GM23338 (cell line): ENCODE measurements at regions not wholly inside any gene's neighbourhood (a gene's known extent, or its start where the extent isn't known, plus 50 kb on each side); places are given as distances from the start of the nearest gene placed in this dataset.

Experiments
- ATAC-seq: fragments of 200-7000 bp; cut with Tn5 transposase; 3 replicates; pipeline ENCODE4 v1.9.1; 2020
- DNase-seq: peaks from one replicate; pipeline ENCODE4 v3.0.0-alpha.2; 2015; ENCODE audit warnings: low spot score
- H2AFZ ChIP-seq: fragments of 200-600 bp; sonication (generic); 2 replicates; pipeline ENCODE4 v1.8.0; 2016; ENCODE audit warnings: antibody characterized with exemption, mild to moderate bottlenecking, moderate library complexity
- H3F3A ChIP-seq: fragments of 200-600 bp; sonication (generic); replicated peaks from 2 replicates; pipeline ENCODE4 v1.8.0; 2017; ENCODE audit warnings: antibody characterized with exemption, mixed run types, low read depth
- H3K27ac ChIP-seq: fragments of 200-600 bp; sonication (generic); 2 replicates; pipeline ENCODE4 v1.6.1; 2016; ENCODE audit warnings: low read depth
- H3K27me3 ChIP-seq: fragments of 200-600 bp; sonication (generic); 2 replicates; pipeline ENCODE4 v1.8.0; 2016; ENCODE audit warnings: mild to moderate bottlenecking, mixed run types, moderate library complexity; ENCODE audit not compliant: insufficient read depth
- H3K36me3 ChIP-seq: fragments of 200-600 bp; sonication (generic); 2 replicates; pipeline ENCODE4 v1.8.0; 2016; ENCODE audit warnings: mild to moderate bottlenecking; ENCODE audit not compliant: insufficient read depth
- H3K4me1 ChIP-seq: fragments of 200-600 bp; sonication (generic); 2 replicates; pipeline ENCODE4 v1.8.0; 2016; ENCODE audit warnings: mild to moderate bottlenecking, moderate library complexity; ENCODE audit not compliant: insufficient read depth
- H3K4me2 ChIP-seq: fragments of 200-600 bp; sonication (generic); 2 replicates; pipeline ENCODE4 v1.7.1; 2017; ENCODE audit warnings: mixed run types
- H3K4me3 ChIP-seq: fragments of 200-600 bp; sonication (generic); 2 replicates; pipeline ENCODE4 v1.6.1; 2016; ENCODE audit warnings: mixed run types
- H3K79me2 ChIP-seq: fragments of 200-600 bp; sonication (generic); replicated peaks from 2 replicates; pipeline ENCODE4 v1.8.0; 2017; ENCODE audit warnings: mild to moderate bottlenecking; ENCODE audit not compliant: insufficient read depth
- H3K9me2 ChIP-seq: fragments of 200-600 bp; sonication (generic); 2 replicates; pipeline ENCODE4 v1.8.0; 2017; ENCODE audit not compliant: insufficient read depth
- H4K20me1 ChIP-seq: fragments of 200-600 bp; sonication (generic); replicated peaks from 2 replicates; pipeline ENCODE4 v1.8.0; 2017; ENCODE audit warnings: mild to moderate bottlenecking; ENCODE audit not compliant: insufficient read depth
- H3K27ac Mint-ChIP-seq: 2 replicates; pipeline ENCODE4 v1.8.0; 2020; ENCODE audit warnings: inconsistent platforms, mild to moderate bottlenecking, moderate library complexity, mixed read lengths
- H3K27me3 Mint-ChIP-seq: 3 replicates; pipeline ENCODE4 v1.8.0; 2022; ENCODE audit warnings: low read depth, mild to moderate bottlenecking, moderate library complexity, mixed read lengths, inconsistent platforms; ENCODE audit not compliant: insufficient read depth, poor library complexity
- H3K36me3 Mint-ChIP-seq: 3 replicates; pipeline ENCODE4 v1.8.0; 2021; ENCODE audit warnings: low read depth, mild to moderate bottlenecking, inconsistent platforms, moderate library complexity, mixed read lengths
- H3K4me1 Mint-ChIP-seq: 3 replicates; pipeline ENCODE4 v1.8.0; 2020; ENCODE audit warnings: mild to moderate bottlenecking, inconsistent platforms, mixed read lengths
- H3K4me3 Mint-ChIP-seq: 3 replicates; pipeline ENCODE4 v1.8.0; 2021; ENCODE audit warnings: moderate library complexity, mild to moderate bottlenecking, inconsistent platforms, mixed read lengths
- H3K9me3 Mint-ChIP-seq: 3 replicates; pipeline ENCODE4 v1.8.0; 2020; ENCODE audit warnings: moderate library complexity, mild to moderate bottlenecking, inconsistent platforms, mixed read lengths
- ETS1 ChIP-seq: IDR thresholded peaks from 2 replicates; pipeline ENCODE4 v1.6.1; 2016; ENCODE audit warnings: antibody characterized with exemption
- EZH2 ChIP-seq: fragments of 200-600 bp; sonication (generic); IDR thresholded peaks from one replicate; pipeline ENCODE4 v1.8.0; 2017; ENCODE audit warnings: antibody characterized with exemption, mild to moderate bottlenecking, low read depth; ENCODE audit not compliant: unreplicated experiment
- EZH2phosphoT487 ChIP-seq: fragments of 200-600 bp; sonication (generic); IDR thresholded peaks from one replicate; pipeline ENCODE4 v1.8.1; 2018; ENCODE audit warnings: antibody characterized with exemption; ENCODE audit not compliant: unreplicated experiment
- JUNB ChIP-seq: IDR thresholded peaks from one replicate; pipeline ENCODE4 v1.6.1; 2016; ENCODE audit warnings: antibody characterized with exemption; ENCODE audit not compliant: unreplicated experiment
- NANOG ChIP-seq: IDR thresholded peaks from 2 replicates; pipeline ENCODE4 v1.6.1; 2016; ENCODE audit warnings: antibody characterized with exemption, borderline replicate concordance
- POLR2AphosphoS5 ChIP-seq: IDR thresholded peaks from 2 replicates; pipeline ENCODE4 v1.6.1; 2016; ENCODE audit warnings: antibody characterized with exemption, low read depth
- REST ChIP-seq: IDR thresholded peaks from one replicate; pipeline ENCODE4 v1.6.1; 2018; ENCODE audit warnings: antibody characterized with exemption; ENCODE audit not compliant: unreplicated experiment
- STAT1 ChIP-seq: IDR thresholded peaks from one replicate; pipeline ENCODE4 v1.6.1; 2016; ENCODE audit warnings: antibody characterized with exemption; ENCODE audit not compliant: unreplicated experiment
- ZNF462 ChIP-seq: fragments of 250-450 bp; sonication (Bioruptor Pico); IDR thresholded peaks from 2 replicates; pipeline ENCODE4 v1.5.0; 2020; ENCODE audit warnings: mild to moderate bottlenecking, moderate library complexity

- TF ChIP-seq ZNF462 (CRISPR knock-in tag): no peak
- TF ChIP-seq EZH2: no peak
- no peak for TF ChIP-seq POLR2AphosphoS5
These were observed 175.9 kb downstream of the BCOR start (continued) for GRCh38 chrX:39921838-39922237.

- no peaks in the 10 kb centered on the region for H3K27me3 ChIP-seq
- TF ChIP-seq STAT1 (no peak), REST (no peak), JUNB (no peak), NANOG (no peak), EZH2phosphoT487 (no peak), EZH2 (no peak), ETS1 (no peak), POLR2AphosphoS5 (no peak)
These were observed 175.3 kb downstream of the BCOR start for GRCh38 chrX:39922488-39922887.

More at GRCh38 chrX:39922488-39922887, 175.3 kb downstream of the BCOR start:
- Histone ChIP-seq H4K20me1 (no peaks in the 10 kb centered on the region), H3K4me3 (no peak overlapping the region), H3K4me1 (no peaks in the 10 kb centered on the region), H3K9me2 (no peaks in the 10 kb centered on the region), H2AFZ (no peak overlapping the region), H3K36me3 (no peaks in the 10 kb centered on the region), H3K79me2 (no peaks in the 10 kb centered on the region), H3K4me2 (no peak overlapping the region), H3F3A (no peaks in the 10 kb centered on the region), H3K27ac (no peak overlapping the region)
- no peak overlapping the region for H3K27ac Mint-ChIP-seq
- ATAC-seq: no peak
- no peaks in the 10 kb centered on the region for H3K36me3 Mint-ChIP-seq
- H3K4me1 Mint-ChIP-seq: no peaks in the 10 kb centered on the region; the same call in 2 of the 3 replicates
- H3K9me3 Mint-ChIP-seq: no peaks in the 10 kb centered on the region
- H3K27me3 Mint-ChIP-seq: no peaks in the 10 kb centered on the region
- H3K4me3 Mint-ChIP-seq: no peak overlapping the region
- no peak for DNase-seq
